GM12875 (cell line): ENCODE measurements at regions not wholly inside any gene's neighbourhood (a gene's known extent, or its start where the extent isn't known, plus 50 kb on each side); places are given as distances from the start of the nearest gene placed in this dataset.

Source experiments
- H3K4me3 ChIP-seq: one replicate; pipeline ENCODE4 v1.5.1; 2011; ENCODE audit warnings: low read depth, low read length, control low read depth
- TF ChIP-seq, protein P1 (sequence below): IDR thresholded peaks from 2 replicates; pipeline ENCODE4 v1.5.1; 2011; ENCODE audit warnings: low read depth, mild to moderate bottlenecking, control low read depth, inconsistent platforms, low read length, moderate library complexity, borderline replicate concordance; ENCODE audit not compliant: insufficient read depth

DNA sequence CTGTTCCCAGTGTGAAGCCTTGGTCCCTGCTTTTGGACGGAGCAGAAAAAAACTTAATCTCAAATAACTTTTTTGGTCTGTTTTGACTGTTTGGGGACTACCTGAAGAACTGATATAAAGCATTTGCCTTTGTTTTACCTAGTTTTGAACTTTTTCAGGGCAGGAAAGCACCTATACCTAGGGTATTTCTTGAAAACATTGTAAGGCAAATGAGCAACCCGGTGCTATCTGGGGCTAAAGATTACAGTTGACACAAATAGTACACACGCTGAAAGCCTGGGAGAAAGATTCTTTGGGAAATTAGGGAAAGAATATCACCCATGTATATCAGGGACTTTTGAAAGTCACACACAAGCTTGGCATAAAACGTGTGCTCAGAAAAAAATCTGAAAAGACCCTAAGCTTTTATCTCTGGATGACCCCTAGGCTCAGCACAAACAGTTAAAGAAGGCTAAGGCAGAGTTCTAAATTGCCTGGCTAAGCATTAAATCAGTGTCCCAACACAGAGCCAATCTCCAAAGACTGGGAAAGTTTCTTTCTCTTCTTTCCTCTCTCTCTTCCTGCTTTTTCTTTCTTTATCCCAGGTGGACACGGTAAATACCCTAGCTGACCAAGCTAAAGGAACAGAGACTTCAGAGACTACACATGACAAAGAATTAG lies 389.8 kb downstream of the SH2D4B start:
- TF ChIP-seq, protein P1, sequence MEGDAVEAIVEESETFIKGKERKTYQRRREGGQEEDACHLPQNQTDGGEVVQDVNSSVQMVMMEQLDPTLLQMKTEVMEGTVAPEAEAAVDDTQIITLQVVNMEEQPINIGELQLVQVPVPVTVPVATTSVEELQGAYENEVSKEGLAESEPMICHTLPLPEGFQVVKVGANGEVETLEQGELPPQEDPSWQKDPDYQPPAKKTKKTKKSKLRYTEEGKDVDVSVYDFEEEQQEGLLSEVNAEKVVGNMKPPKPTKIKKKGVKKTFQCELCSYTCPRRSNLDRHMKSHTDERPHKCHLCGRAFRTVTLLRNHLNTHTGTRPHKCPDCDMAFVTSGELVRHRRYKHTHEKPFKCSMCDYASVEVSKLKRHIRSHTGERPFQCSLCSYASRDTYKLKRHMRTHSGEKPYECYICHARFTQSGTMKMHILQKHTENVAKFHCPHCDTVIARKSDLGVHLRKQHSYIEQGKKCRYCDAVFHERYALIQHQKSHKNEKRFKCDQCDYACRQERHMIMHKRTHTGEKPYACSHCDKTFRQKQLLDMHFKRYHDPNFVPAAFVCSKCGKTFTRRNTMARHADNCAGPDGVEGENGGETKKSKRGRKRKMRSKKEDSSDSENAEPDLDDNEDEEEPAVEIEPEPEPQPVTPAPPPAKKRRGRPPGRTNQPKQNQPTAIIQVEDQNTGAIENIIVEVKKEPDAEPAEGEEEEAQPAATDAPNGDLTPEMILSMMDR = no peak
- no peak overlapping the region for H3K4me3 ChIP-seq

DNA sequence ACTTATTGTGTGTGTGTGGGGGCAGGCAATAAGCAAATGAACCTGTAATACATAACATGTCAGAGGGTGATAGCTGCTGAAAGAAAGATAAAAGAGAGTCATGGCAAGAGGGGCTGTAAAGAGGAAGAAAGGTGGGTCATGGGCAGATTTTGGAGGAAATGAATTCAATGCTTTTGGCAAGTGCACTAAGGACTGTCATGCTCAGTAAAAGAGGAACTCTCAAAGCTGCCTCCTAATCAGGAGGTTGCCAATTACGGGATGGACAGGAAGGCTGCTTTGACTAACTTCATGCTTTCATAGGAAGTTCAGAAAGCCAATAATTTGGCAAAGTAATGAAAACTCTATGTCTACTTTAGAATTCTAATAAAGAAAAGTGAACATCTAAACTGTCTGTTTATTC lies 401.2 kb downstream of the SH2D4B start:
- TF ChIP-seq, protein P1 = no peak
- no peak overlapping the region for H3K4me3 ChIP-seq

- H3K4me3 ChIP-seq = no peak overlapping the region
- TF ChIP-seq, protein P1 = peak; percentile 61; the same call in 1 of the 2 replicates
Observed at GRCh38 chr10:80945264-80945880, 407.7 kb downstream of the SH2D4B start.

DNA sequence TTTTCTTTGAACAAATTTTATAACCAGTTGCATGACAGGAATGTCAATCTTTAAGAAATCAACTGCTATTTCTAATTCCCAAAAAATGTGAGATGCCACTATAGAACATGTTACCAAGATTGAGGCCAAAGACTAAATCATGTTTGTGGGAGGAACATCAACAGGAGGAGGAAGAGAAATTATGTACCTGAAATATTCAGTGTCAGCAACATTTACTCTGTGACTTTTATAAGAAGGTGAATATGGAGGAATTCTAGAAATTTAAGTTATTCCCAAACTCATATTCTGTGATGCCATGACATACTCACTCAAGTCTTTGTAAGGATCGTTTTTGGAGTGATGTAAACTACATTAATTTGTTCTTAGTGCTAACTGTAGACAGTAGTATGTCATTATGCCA lies 408.4 kb downstream of the SH2D4B start:
- no peak overlapping the region for H3K4me3 ChIP-seq
- TF ChIP-seq, protein P1 = no peak

- TF ChIP-seq, protein P1 = no peak
- H3K4me3 ChIP-seq = no peak overlapping the region
Observed at GRCh38 chr10:80946957-80947726, 409.4 kb downstream of the SH2D4B start.

DNA sequence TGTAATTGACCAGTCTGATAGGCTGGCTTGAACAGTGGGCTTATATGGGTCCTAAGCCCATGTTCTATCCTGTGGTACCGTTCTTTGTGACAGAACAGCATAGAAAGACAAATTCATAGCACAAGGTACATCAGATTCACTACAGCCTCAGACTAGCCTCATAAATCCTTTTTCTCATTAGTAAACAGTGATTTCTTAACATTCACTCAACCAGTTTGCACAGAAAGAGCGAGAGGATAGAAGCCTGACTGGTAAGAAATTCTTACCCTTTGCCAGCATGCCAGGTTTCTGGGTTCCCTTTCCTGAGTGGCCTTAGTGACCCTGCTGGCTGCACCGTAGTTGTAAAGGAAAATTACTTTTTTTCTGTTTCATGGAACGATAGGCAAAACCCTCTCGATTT lies 412.1 kb downstream of the SH2D4B start:
- TF ChIP-seq, protein P1 = no peak
- H3K4me3 ChIP-seq = no peak overlapping the region
